ENCODE measurements at regions not wholly inside any gene's neighbourhood (a gene's known extent, or its start where the extent isn't known, plus 50 kb on each side); places are given as distances from the start of the nearest gene placed in this dataset.
"Not testable (repeated sequence)": the region's sequence is repeated elsewhere in the genome, so short reads cannot be mapped to it uniquely, and the experiment has no call there.

GRCh38 chr11:88061111-88061510 is 114.1 kb downstream of the RAB38 start:
- Histone ChIP-seq H3K9me3 (ENCODE audit: control insufficient read depth, insufficient read depth, low read length) (no peaks in the 10 kb centered on the region), H3K36me3 (ENCODE audit: control insufficient read depth, insufficient read depth, low read length) (no peaks in the 10 kb centered on the region), H3K4me3 (ENCODE audit: low read depth, low read length) (no peak overlapping the region), H3K9ac (ENCODE audit: low read depth, low read length) (no peak overlapping the region), H3K27me3 (ENCODE audit: control insufficient read depth, insufficient read depth, low read length) (no peaks in the 10 kb centered on the region), H3K4me1 (ENCODE audit: control insufficient read depth, insufficient read depth, low read length) (no peaks in the 10 kb centered on the region)

GRCh38 chr11:88059326-88059725 is 115.9 kb downstream of the RAB38 start:
- Histone ChIP-seq H3K4me3 (ENCODE audit: low read depth, low read length) (no peak overlapping the region), H3K4me1 (ENCODE audit: control insufficient read depth, insufficient read depth, low read length) (no peaks in the 10 kb centered on the region), H3K9ac (ENCODE audit: low read depth, low read length) (no peak overlapping the region), H3K36me3 (ENCODE audit: control insufficient read depth, insufficient read depth, low read length) (no peaks in the 10 kb centered on the region), H3K9me3 (ENCODE audit: control insufficient read depth, insufficient read depth, low read length) (no peaks in the 10 kb centered on the region), H3K27me3 (ENCODE audit: control insufficient read depth, insufficient read depth, low read length) (no peaks in the 10 kb centered on the region)

- Histone ChIP-seq H3K4me3 (ENCODE audit: low read depth, low read length) (no peak overlapping the region), H3K9ac (ENCODE audit: low read depth, low read length) (no peak overlapping the region), H3K36me3 (ENCODE audit: control insufficient read depth, insufficient read depth, low read length) (no peaks in the 10 kb centered on the region), H3K4me1 (ENCODE audit: control insufficient read depth, insufficient read depth, low read length) (no peaks in the 10 kb centered on the region), H3K9me3 (ENCODE audit: control insufficient read depth, insufficient read depth, low read length) (no peaks in the 10 kb centered on the region), H3K27me3 (ENCODE audit: control insufficient read depth, insufficient read depth, low read length) (no peaks in the 10 kb centered on the region)
Measured at GRCh38 chr11:88051396-88051795, 123.8 kb downstream of the RAB38 start.

- H3K4me3 ChIP-seq (ENCODE audit: low read depth, low read length) = no peak overlapping the region
- no peaks in the 10 kb centered on the region for H3K4me1 ChIP-seq (ENCODE audit: control insufficient read depth, insufficient read depth, low read length)
- no peaks in the 10 kb centered on the region for H3K36me3 ChIP-seq (ENCODE audit: control insufficient read depth, insufficient read depth, low read length)
- H3K9me3 ChIP-seq (ENCODE audit: control insufficient read depth, insufficient read depth, low read length) = no peaks in the 10 kb centered on the region
- H3K9ac ChIP-seq (ENCODE audit: low read depth, low read length) = no peak overlapping the region
- no peaks in the 10 kb centered on the region for H3K27me3 ChIP-seq (ENCODE audit: control insufficient read depth, insufficient read depth, low read length)
Measured at GRCh38 chr11:88050247-88050646, 125.0 kb downstream of the RAB38 start.

- not testable (repeated sequence) for H3K9me3 ChIP-seq (ENCODE audit: control insufficient read depth, insufficient read depth, low read length); H3K4me3 ChIP-seq (ENCODE audit: low read depth, low read length); H3K9ac ChIP-seq (ENCODE audit: low read depth, low read length); H3K27me3 ChIP-seq (ENCODE audit: control insufficient read depth, insufficient read depth, low read length); H3K36me3 ChIP-seq (ENCODE audit: control insufficient read depth, insufficient read depth, low read length); H3K4me1 ChIP-seq (ENCODE audit: control insufficient read depth, insufficient read depth, low read length)
Measured at GRCh38 chr11:88045288-88045687, 130.0 kb downstream of the RAB38 start.

- H3K36me3 ChIP-seq (ENCODE audit: control insufficient read depth, insufficient read depth, low read length); H3K9ac ChIP-seq (ENCODE audit: low read depth, low read length); H3K27me3 ChIP-seq (ENCODE audit: control insufficient read depth, insufficient read depth, low read length); H3K9me3 ChIP-seq (ENCODE audit: control insufficient read depth, insufficient read depth, low read length); H3K4me1 ChIP-seq (ENCODE audit: control insufficient read depth, insufficient read depth, low read length); H3K4me3 ChIP-seq (ENCODE audit: low read depth, low read length): not testable (repeated sequence)
Measured at GRCh38 chr11:88044658-88045057, 130.6 kb downstream of the RAB38 start.

- Histone ChIP-seq H3K4me3 (ENCODE audit: low read depth, low read length) (no peak overlapping the region), H3K27me3 (ENCODE audit: control insufficient read depth, insufficient read depth, low read length) (no peaks in the 10 kb centered on the region), H3K4me1 (ENCODE audit: control insufficient read depth, insufficient read depth, low read length) (peaks cover 5% of the 10 kb centered on the region), H3K9ac (ENCODE audit: low read depth, low read length) (no peak overlapping the region), H3K9me3 (ENCODE audit: control insufficient read depth, insufficient read depth, low read length) (no peaks in the 10 kb centered on the region), H3K36me3 (ENCODE audit: control insufficient read depth, insufficient read depth, low read length) (no peaks in the 10 kb centered on the region)
Measured at GRCh38 chr11:88043149-88043548, 132.1 kb downstream of the RAB38 start.

- Histone ChIP-seq H3K4me1 (ENCODE audit: control insufficient read depth, insufficient read depth, low read length) (peaks cover 5% of the 10 kb centered on the region), H3K27me3 (ENCODE audit: control insufficient read depth, insufficient read depth, low read length) (no peaks in the 10 kb centered on the region), H3K4me3 (ENCODE audit: low read depth, low read length) (no peak overlapping the region), H3K9ac (ENCODE audit: low read depth, low read length) (no peak overlapping the region), H3K9me3 (ENCODE audit: control insufficient read depth, insufficient read depth, low read length) (no peaks in the 10 kb centered on the region), H3K36me3 (ENCODE audit: control insufficient read depth, insufficient read depth, low read length) (no peaks in the 10 kb centered on the region)
Measured at GRCh38 chr11:88042647-88043046, 132.6 kb downstream of the RAB38 start.

- Histone ChIP-seq H3K36me3 (ENCODE audit: control insufficient read depth, insufficient read depth, low read length) (no peaks in the 10 kb centered on the region), H3K9ac (ENCODE audit: low read depth, low read length) (no peak overlapping the region), H3K9me3 (ENCODE audit: control insufficient read depth, insufficient read depth, low read length) (no peaks in the 10 kb centered on the region), H3K4me1 (ENCODE audit: control insufficient read depth, insufficient read depth, low read length) (peaks cover 5% of the 10 kb centered on the region), H3K27me3 (ENCODE audit: control insufficient read depth, insufficient read depth, low read length) (no peaks in the 10 kb centered on the region), H3K4me3 (ENCODE audit: low read depth, low read length) (no peak overlapping the region)
Measured at GRCh38 chr11:88042238-88042637, 133.0 kb downstream of the RAB38 start.

GRCh38 chr11:88041679-88042078 is 133.6 kb downstream of the RAB38 start:
- Histone ChIP-seq H3K9me3 (ENCODE audit: control insufficient read depth, insufficient read depth, low read length) (no peaks in the 10 kb centered on the region), H3K4me1 (ENCODE audit: control insufficient read depth, insufficient read depth, low read length) (peaks cover 5% of the 10 kb centered on the region), H3K27me3 (ENCODE audit: control insufficient read depth, insufficient read depth, low read length) (no peaks in the 10 kb centered on the region), H3K9ac (ENCODE audit: low read depth, low read length) (no peak overlapping the region), H3K36me3 (ENCODE audit: control insufficient read depth, insufficient read depth, low read length) (no peaks in the 10 kb centered on the region), H3K4me3 (ENCODE audit: low read depth, low read length) (no peak overlapping the region)

GRCh38 chr11:88040148-88040496 is 135.1 kb downstream of the RAB38 start:
- no peaks in the 10 kb centered on the region for H3K27me3 ChIP-seq (ENCODE audit: control insufficient read depth, insufficient read depth, low read length)
- no peak overlapping the region for H3K9ac ChIP-seq (ENCODE audit: low read depth, low read length)
- H3K4me3 ChIP-seq (ENCODE audit: low read depth, low read length) = no peak overlapping the region
- no peaks in the 10 kb centered on the region for H3K36me3 ChIP-seq (ENCODE audit: control insufficient read depth, insufficient read depth, low read length)
- no peaks in the 10 kb centered on the region for H3K9me3 ChIP-seq (ENCODE audit: control insufficient read depth, insufficient read depth, low read length)
- H3K4me1 ChIP-seq (ENCODE audit: control insufficient read depth, insufficient read depth, low read length) = peaks cover 5% of the 10 kb centered on the region

GRCh38 chr11:88039476-88040147 is 135.6 kb downstream of the RAB38 start:
- Histone ChIP-seq H3K9ac (ENCODE audit: low read depth, low read length) (no peak overlapping the region), H3K27me3 (ENCODE audit: control insufficient read depth, insufficient read depth, low read length) (no peaks in the 10 kb centered on the region), H3K4me1 (ENCODE audit: control insufficient read depth, insufficient read depth, low read length) (peaks cover 5% of the 10 kb centered on the region), H3K9me3 (ENCODE audit: control insufficient read depth, insufficient read depth, low read length) (no peaks in the 10 kb centered on the region), H3K4me3 (ENCODE audit: low read depth, low read length) (no peak overlapping the region), H3K36me3 (ENCODE audit: control insufficient read depth, insufficient read depth, low read length) (no peaks in the 10 kb centered on the region)

Data from iPS-15b (cell line).